ENCODE measurements at regions not wholly inside any gene's neighbourhood (a gene's known extent, or its start where the extent isn't known, plus 50 kb on each side); places are given as distances from the start of the nearest gene placed in this dataset.

DNA sequence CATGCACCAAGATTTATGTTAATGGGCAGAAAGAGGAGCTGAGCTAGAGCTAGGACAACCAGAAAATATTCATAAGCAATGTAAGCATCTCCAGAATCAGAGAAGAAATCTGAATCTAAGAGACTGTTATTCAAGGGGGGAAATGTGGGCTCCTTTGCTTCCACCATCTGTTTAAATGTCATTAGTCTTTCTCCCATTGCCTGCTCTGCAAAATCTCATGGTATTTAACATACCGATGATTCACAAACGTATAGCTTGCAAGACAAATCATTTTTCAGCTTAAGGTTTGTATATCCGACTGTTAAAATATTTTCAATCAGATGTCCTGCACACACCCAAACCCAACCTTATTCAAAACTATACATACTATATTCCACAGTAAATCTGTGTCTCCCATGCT lies 133.4 kb upstream of the TACR3 start:
- Histone ChIP-seq H3K4me2 (no peak overlapping the region), H3K79me2 (ENCODE audit: low read depth) (no peaks in the 10 kb centered on the region), H3K27me3 (no peaks in the 10 kb centered on the region), H3K27ac (no peak overlapping the region), H3K9ac (no peak overlapping the region), H3F3A (ENCODE audit: low read depth) (no peaks in the 10 kb centered on the region), H4K20me1 (ENCODE audit: low read depth) (no peaks in the 10 kb centered on the region), H3K4me3 (no peak overlapping the region), H2AFZ (replicated peaks) (peak overlapping the region; percentile 26), H3K36me3 (no peaks in the 10 kb centered on the region), H3K9me3 (ENCODE audit: low read depth) (no peaks in the 10 kb centered on the region), H3K4me1 (peaks cover 2% of the 10 kb centered on the region)
- Mint-ChIP-seq H3K36me3 (no peaks in the 10 kb centered on the region), H3K9me3 (peaks cover 13% of the 10 kb centered on the region), H3K4me1 (no peaks in the 10 kb centered on the region), H3K4me3 (no peak overlapping the region), H3K27me3 (ENCODE audit: insufficient read depth, low read depth) (peaks cover 4% of the 10 kb centered on the region), H3K27ac (no peak overlapping the region)
- no peak for DNase-seq (ENCODE audit: low spot score)
- no peak for TF ChIP-seq EZH2phosphoT487 (IDR thresholded peaks at IDR 0.05)
- TF ChIP-seq, protein P1, sequence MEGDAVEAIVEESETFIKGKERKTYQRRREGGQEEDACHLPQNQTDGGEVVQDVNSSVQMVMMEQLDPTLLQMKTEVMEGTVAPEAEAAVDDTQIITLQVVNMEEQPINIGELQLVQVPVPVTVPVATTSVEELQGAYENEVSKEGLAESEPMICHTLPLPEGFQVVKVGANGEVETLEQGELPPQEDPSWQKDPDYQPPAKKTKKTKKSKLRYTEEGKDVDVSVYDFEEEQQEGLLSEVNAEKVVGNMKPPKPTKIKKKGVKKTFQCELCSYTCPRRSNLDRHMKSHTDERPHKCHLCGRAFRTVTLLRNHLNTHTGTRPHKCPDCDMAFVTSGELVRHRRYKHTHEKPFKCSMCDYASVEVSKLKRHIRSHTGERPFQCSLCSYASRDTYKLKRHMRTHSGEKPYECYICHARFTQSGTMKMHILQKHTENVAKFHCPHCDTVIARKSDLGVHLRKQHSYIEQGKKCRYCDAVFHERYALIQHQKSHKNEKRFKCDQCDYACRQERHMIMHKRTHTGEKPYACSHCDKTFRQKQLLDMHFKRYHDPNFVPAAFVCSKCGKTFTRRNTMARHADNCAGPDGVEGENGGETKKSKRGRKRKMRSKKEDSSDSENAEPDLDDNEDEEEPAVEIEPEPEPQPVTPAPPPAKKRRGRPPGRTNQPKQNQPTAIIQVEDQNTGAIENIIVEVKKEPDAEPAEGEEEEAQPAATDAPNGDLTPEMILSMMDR (IDR thresholded peaks at IDR 0.05) = no peak
- no peak for TF ChIP-seq EZH2 (IDR thresholded peaks at IDR 0.05)

DNA sequence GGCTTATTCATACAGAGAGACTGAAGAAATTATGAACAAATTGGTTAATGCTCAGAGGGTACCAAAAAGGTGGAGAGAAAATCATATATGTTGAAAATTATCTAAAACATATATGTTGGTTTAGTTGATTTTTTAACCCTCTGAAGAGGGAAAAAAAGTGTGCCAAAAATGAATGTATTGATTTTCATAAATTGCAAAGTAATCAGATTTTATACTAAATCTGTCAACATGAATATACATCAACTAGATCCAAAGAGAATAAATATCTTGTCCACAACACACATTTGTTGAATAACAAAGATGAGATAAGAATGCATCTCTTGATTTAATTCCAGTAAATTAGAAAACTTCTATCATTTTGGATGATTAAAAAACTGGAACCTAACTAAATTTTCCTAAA lies 125.3 kb upstream of the TACR3 start:
- peaks cover 4% of the 10 kb centered on the region for H3K27me3 Mint-ChIP-seq (ENCODE audit: insufficient read depth, low read depth)
- H3K9me3 ChIP-seq (ENCODE audit: low read depth) = no peaks in the 10 kb centered on the region
- no peak overlapping the region for H3K4me3 Mint-ChIP-seq

DNA sequence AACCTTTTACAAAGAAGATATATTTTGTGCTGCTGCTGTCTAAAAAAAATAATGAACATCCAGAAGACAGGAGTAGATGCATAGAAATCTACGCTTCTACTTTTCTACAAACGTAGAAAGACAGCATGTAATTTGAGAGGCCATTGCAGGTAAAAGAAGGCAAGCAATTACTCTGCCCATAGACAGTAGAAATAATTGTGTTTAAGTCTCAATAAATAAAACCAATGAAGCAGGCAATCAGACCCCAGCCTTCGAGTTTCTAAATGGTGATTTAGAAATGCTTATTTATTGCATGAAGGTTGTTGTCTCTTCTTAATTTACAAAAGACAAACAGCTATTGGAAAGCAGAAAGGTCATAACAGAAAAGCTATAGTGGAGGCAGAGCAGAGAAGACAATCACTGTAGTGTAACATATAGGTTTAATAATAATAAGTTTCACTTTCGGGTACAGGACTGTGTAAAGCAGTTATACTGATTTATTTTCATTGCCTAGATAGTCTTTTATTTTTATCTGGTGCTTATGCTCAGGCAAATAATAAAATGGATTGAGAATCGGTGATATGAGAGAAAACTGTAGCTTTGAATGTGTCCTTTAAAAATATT lies 123.0 kb upstream of the TACR3 start:
- Mint-ChIP-seq H3K36me3 (no peaks in the 10 kb centered on the region), H3K4me1 (no peaks in the 10 kb centered on the region), H3K27me3 (ENCODE audit: insufficient read depth, low read depth) (no peaks in the 10 kb centered on the region), H3K27ac (no peak overlapping the region), H3K9me3 (peaks cover 7% of the 10 kb centered on the region), H3K4me3 (no peak overlapping the region)
- Histone ChIP-seq H3K9me3 (ENCODE audit: low read depth) (no peaks in the 10 kb centered on the region), H3K4me3 (no peak overlapping the region), H3K9ac (no peak overlapping the region), H2AFZ (replicated peaks) (no peak overlapping the region), H3F3A (ENCODE audit: low read depth) (no peaks in the 10 kb centered on the region), H3K27me3 (no peaks in the 10 kb centered on the region), H3K4me1 (no peaks in the 10 kb centered on the region), H3K27ac (no peak overlapping the region), H3K36me3 (no peaks in the 10 kb centered on the region), H4K20me1 (ENCODE audit: low read depth) (no peaks in the 10 kb centered on the region), H3K79me2 (ENCODE audit: low read depth) (no peaks in the 10 kb centered on the region), H3K4me2 (no peak overlapping the region)
- DNase-seq (ENCODE audit: low spot score) = no peak
- TF ChIP-seq EZH2phosphoT487 (IDR thresholded peaks at IDR 0.05) = no peak
- no peak for TF ChIP-seq EZH2 (IDR thresholded peaks at IDR 0.05)
- TF ChIP-seq, protein P1 (IDR thresholded peaks at IDR 0.05) = no peak

More for the DNA sequence above, 125.3 kb upstream of the TACR3 start:
- H4K20me1 ChIP-seq (ENCODE audit: low read depth) = no peaks in the 10 kb centered on the region
- Mint-ChIP-seq H3K27ac (no peak overlapping the region), H3K36me3 (no peaks in the 10 kb centered on the region), H3K4me1 (no peaks in the 10 kb centered on the region), H3K9me3 (peaks cover 17% of the 10 kb centered on the region)
- H3K27me3 ChIP-seq = no peaks in the 10 kb centered on the region
- no peak overlapping the region for H2AFZ ChIP-seq (replicated peaks)
- H3K36me3 ChIP-seq = no peaks in the 10 kb centered on the region
- no peak overlapping the region for H3K27ac ChIP-seq
- H3K79me2 ChIP-seq (ENCODE audit: low read depth) = no peaks in the 10 kb centered on the region
- no peaks in the 10 kb centered on the region for H3F3A ChIP-seq (ENCODE audit: low read depth)
- no peak overlapping the region for H3K4me3 ChIP-seq
- TF ChIP-seq, protein P1 (IDR thresholded peaks at IDR 0.05) = no peak
- TF ChIP-seq EZH2phosphoT487 (IDR thresholded peaks at IDR 0.05) (no peak), EZH2 (IDR thresholded peaks at IDR 0.05) (no peak)
- H3K4me2 ChIP-seq = no peak overlapping the region
- H3K9ac ChIP-seq = no peak overlapping the region
- no peak for DNase-seq (ENCODE audit: low spot score)
- H3K4me1 ChIP-seq = no peaks in the 10 kb centered on the region

Measured in neural progenitor cell (in vitro differentiated cells).